Lower lobe of right lung (tissue), 2 donors: ENCODE measurements at regions not wholly inside any gene's neighbourhood (a gene's known extent, or its start where the extent isn't known, plus 50 kb on each side); places are given as distances from the start of the nearest gene placed in this dataset.

ENCODE experiments used
- ATAC-seq, 2 donors: fragments of 200-7000 bp; cut with Tn5 transposase; one replicate each; pipeline ENCODE4 v1.9.1; 2020 to 2022; ENCODE audit warnings: mild to moderate bottlenecking in 2 of 2, moderate library complexity in 2 of 2
- DNase-seq: peaks from one replicate; pipeline ENCODE4 v3.0.0-alpha.2; 2020
- H3K27ac ChIP-seq: fragments of 200-600 bp; one replicate; pipeline ENCODE4 v1.8.0; 2022
- H3K27me3 ChIP-seq: fragments of 200-600 bp; one replicate; pipeline ENCODE4 v1.8.0; 2022; ENCODE audit warnings: low read depth
- H3K36me3 ChIP-seq: fragments of 200-600 bp; one replicate; pipeline ENCODE4 v1.8.0; 2022; ENCODE audit warnings: mild to moderate bottlenecking
- H3K4me1 ChIP-seq: fragments of 200-600 bp; one replicate; pipeline ENCODE4 v1.8.0; 2022
- H3K4me3 ChIP-seq: fragments of 200-600 bp; one replicate; pipeline ENCODE4 v1.8.0; 2022; ENCODE audit warnings: mild to moderate bottlenecking
- H3K9me3 ChIP-seq: fragments of 200-600 bp; one replicate; pipeline ENCODE4 v1.8.0; 2022
- intact Hi-C: fragments of 100-400 bp; cut with DNase I; formaldehyde crosslinking; loops from one replicate; pipeline ENCODE4 v1.11.0; 2022
- TF ChIP-seq, protein P1 (sequence below): fragments of 200-600 bp; IDR thresholded peaks from one replicate; pipeline ENCODE4 v1.8.0; 2022; ENCODE audit warnings: antibody characterized with exemption, mild to moderate bottlenecking
- donor health status: DM: no; HTN: yes; CAD: no; lungs with severe emphysema.

- ATAC-seq (no peak), DNase-seq (no peak)
- Histone ChIP-seq H3K9me3 (no peaks in the 10 kb centered on the region), H3K4me1 (no peaks in the 10 kb centered on the region), H3K27me3 (no peaks in the 10 kb centered on the region), H3K27ac (no peak overlapping the region), H3K36me3 (no peaks in the 10 kb centered on the region), H3K4me3 (no peak overlapping the region)
- intact Hi-C loops: no loop called here
- TF ChIP-seq, protein P1, sequence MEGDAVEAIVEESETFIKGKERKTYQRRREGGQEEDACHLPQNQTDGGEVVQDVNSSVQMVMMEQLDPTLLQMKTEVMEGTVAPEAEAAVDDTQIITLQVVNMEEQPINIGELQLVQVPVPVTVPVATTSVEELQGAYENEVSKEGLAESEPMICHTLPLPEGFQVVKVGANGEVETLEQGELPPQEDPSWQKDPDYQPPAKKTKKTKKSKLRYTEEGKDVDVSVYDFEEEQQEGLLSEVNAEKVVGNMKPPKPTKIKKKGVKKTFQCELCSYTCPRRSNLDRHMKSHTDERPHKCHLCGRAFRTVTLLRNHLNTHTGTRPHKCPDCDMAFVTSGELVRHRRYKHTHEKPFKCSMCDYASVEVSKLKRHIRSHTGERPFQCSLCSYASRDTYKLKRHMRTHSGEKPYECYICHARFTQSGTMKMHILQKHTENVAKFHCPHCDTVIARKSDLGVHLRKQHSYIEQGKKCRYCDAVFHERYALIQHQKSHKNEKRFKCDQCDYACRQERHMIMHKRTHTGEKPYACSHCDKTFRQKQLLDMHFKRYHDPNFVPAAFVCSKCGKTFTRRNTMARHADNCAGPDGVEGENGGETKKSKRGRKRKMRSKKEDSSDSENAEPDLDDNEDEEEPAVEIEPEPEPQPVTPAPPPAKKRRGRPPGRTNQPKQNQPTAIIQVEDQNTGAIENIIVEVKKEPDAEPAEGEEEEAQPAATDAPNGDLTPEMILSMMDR: no peak
These were observed 138.1 kb downstream of the TBXT start for GRCh38 chr6:166029506-166029905.

DNA sequence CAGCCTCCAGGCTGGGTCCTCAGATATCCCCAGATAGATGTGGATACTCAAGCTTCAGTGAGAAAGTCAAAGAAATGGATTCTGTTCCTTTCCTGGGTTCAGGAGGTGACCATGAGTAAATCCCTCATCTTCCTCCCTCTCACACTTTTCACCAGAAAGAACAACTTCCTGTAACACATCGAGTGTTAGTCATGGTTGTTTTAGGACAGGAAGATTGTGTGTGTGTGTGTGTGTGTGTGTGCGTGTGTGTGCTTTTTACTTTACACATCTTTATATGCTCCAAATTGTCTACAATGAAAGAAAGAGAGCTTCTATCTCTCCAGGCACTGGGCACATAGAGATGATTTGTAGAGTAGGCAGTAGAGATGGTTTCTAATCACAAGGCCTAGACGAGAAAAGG lies 139.9 kb downstream of the TBXT start:
- no peak overlapping the region for H3K4me3 ChIP-seq
- TF ChIP-seq, protein P1: no peak
- no peaks in the 10 kb centered on the region for H3K27me3 ChIP-seq
- DNase-seq (no peak), ATAC-seq (no peak)
- H3K27ac ChIP-seq: no peak overlapping the region
- no peaks in the 10 kb centered on the region for H3K36me3 ChIP-seq
- intact Hi-C loops: no loop called here
- no peaks in the 10 kb centered on the region for H3K9me3 ChIP-seq
- no peaks in the 10 kb centered on the region for H3K4me1 ChIP-seq

DNA sequence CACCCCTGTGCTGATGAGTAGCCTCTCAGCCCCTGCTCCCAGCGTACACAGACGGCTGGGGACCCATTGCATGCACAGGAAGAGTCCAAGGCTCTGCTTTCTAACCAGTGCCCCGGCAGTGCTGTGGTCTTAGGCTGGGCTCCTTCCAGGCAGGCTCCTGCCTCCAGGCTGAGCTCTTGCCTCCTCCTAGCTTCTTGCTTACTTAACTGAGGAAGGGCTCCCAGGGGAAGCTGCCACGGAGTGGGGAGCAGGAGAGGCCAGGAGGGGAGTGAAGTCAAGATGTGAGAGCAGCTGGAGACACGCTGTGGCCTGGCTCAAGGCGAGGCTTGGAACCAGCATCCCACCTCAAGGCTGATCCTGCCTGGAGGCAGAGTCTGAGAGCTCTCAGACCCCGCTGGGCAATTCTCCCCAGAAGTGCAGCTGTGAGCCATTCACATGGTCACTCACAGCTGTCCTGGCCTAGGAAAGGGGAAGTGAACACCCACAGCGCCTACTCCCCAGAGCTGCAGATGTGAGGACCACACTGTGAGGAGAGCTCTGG lies 141.0 kb downstream of the TBXT start:
- no peaks in the 10 kb centered on the region for H3K9me3 ChIP-seq
- no peak overlapping the region for H3K27ac ChIP-seq
- ATAC-seq (peak in 1 of 2 donors; percentile 19), DNase-seq (no peak)
- no peaks in the 10 kb centered on the region for H3K4me1 ChIP-seq
- no peaks in the 10 kb centered on the region for H3K36me3 ChIP-seq
- no peak overlapping the region for H3K4me3 ChIP-seq
- intact Hi-C loops: no loop called here
- H3K27me3 ChIP-seq: no peaks in the 10 kb centered on the region
- TF ChIP-seq, protein P1: no peak

DNA sequence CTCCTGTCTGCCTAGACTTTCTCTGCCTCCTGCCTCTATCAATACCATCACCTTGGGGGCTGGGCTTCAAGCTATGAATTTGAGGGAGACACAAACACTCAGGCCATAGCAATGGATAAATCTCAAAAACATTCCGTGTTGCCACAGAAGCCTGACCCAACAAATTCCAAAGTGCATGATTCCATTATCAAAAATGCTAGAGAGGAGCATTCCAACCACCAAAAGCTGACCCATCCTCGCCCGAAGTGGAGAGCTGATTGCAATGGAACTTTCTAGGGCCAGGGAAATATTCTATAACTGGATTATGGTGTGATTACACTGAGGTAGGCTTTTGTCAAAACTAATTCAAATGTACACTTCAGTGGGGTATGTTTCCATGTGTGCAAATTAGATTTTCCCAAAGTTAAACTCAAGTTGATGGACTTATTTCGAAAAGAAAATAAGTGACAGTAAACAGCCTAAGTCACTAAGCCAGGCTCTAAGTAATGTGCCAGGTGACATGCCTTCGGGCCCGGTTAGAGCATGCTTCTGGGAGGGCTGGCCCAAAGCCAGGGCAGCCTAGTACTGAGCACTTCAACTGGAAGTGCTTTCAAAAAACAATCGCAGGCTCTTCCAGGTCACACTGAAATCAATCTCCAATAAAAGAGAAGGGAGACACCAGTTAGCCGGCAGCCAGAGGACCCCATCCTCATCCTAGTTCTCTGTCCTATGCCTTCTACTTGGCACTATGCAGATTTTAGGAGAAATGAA lies 142.3 kb downstream of the TBXT start:
- TF ChIP-seq, protein P1: no peak
- H3K4me3 ChIP-seq: no peak overlapping the region
- no peaks in the 10 kb centered on the region for H3K4me1 ChIP-seq
- DNase-seq (peak; percentile 69), ATAC-seq (peak; percentile 67 to 68)
- intact Hi-C loops: no loop called here
- H3K27me3 ChIP-seq: no peaks in the 10 kb centered on the region
- H3K27ac ChIP-seq: no peak overlapping the region
- no peaks in the 10 kb centered on the region for H3K9me3 ChIP-seq
- H3K36me3 ChIP-seq: no peaks in the 10 kb centered on the region

- ATAC-seq: no peak
- Histone ChIP-seq H3K4me3 (no peak overlapping the region), H3K27ac (no peak overlapping the region), H3K36me3 (no peaks in the 10 kb centered on the region), H3K4me1 (no peaks in the 10 kb centered on the region), H3K9me3 (no peaks in the 10 kb centered on the region), H3K27me3 (no peaks in the 10 kb centered on the region)
- TF ChIP-seq, protein P1: no peak
- intact Hi-C loops: no loop called here
- no peak for DNase-seq
These were observed 143.4 kb downstream of the TBXT start for GRCh38 chr6:166024252-166024651.
